ENCODE measurements at regions not wholly inside any gene's neighbourhood (a gene's known extent, or its start where the extent isn't known, plus 50 kb on each side); places are given as distances from the start of the nearest gene placed in this dataset.

GRCh38 chr1:23639460-23640095 lies 52.0 kb upstream of the RPL11 start:
- no peak for DNase-seq (ENCODE audit: low read depth)

GRCh38 chr1:23638786-23639241 lies 52.8 kb upstream of the RPL11 start:
- peak; percentile 43 for DNase-seq (ENCODE audit: low read depth)

- DNase-seq (ENCODE audit: low read depth) = no peak
These were observed 53.4 kb upstream of the RPL11 start for GRCh38 chr1:23638188-23638619.

GRCh38 chr1:23636009-23636408 lies 55.6 kb upstream of the RPL11 start:
- no peak for DNase-seq (ENCODE audit: low read depth)

GRCh38 chr1:23634840-23635651 lies 56.6 kb upstream of the RPL11 start:
- peak; percentile 64 for DNase-seq (ENCODE audit: low read depth)

- DNase-seq (ENCODE audit: low read depth) = no peak
These were observed 57.1 kb upstream of the RPL11 start for GRCh38 chr1:23634518-23634839.

GRCh38 chr1:23632479-23633160 lies 59.0 kb upstream of the RPL11 start:
- no peak for DNase-seq (ENCODE audit: low read depth)

GRCh38 chr1:23629708-23630290 lies 61.8 kb upstream of the RPL11 start:
- DNase-seq (ENCODE audit: low read depth) = no peak

- no peak for DNase-seq (ENCODE audit: low read depth)
These were observed 62.6 kb upstream of the RPL11 start for GRCh38 chr1:23628951-23629387.

GRCh38 chr1:23627069-23627735 lies 64.4 kb upstream of the RPL11 start:
- no peak for DNase-seq (ENCODE audit: low read depth)

- DNase-seq (ENCODE audit: low read depth) = no peak
These were observed 65.6 kb upstream of the RPL11 start for GRCh38 chr1:23625929-23626535.

GRCh38 chr1:23625459-23625858 lies 66.1 kb upstream of the RPL11 start:
- no peak for DNase-seq (ENCODE audit: low read depth)

GRCh38 chr1:23624440-23624839 lies 65.1 kb upstream of the ID3 start:
- DNase-seq (ENCODE audit: low read depth) = no peak

GRCh38 chr1:23622284-23622683 lies 63.0 kb upstream of the ID3 start:
- no peak for DNase-seq (ENCODE audit: low read depth)

- DNase-seq (ENCODE audit: low read depth) = no peak
These were observed 61.3 kb upstream of the ID3 start for GRCh38 chr1:23620605-23621004.

- no peak for DNase-seq (ENCODE audit: low read depth)
These were observed 60.2 kb upstream of the ID3 start for GRCh38 chr1:23619299-23620188.

GRCh38 chr1:23618586-23619083 lies 59.3 kb upstream of the ID3 start:
- DNase-seq (ENCODE audit: low read depth) = no peak

GRCh38 chr1:23617084-23617521 lies 57.8 kb upstream of the ID3 start:
- no peak for DNase-seq (ENCODE audit: low read depth)

GRCh38 chr1:23616292-23616824 lies 57.1 kb upstream of the ID3 start:
- DNase-seq (ENCODE audit: low read depth) = no peak

- DNase-seq (ENCODE audit: low read depth) = no peak
These were observed 56.6 kb upstream of the ID3 start for GRCh38 chr1:23615852-23616251.
